Pons (tissue), 1 donor: ENCODE measurements at regions not wholly inside any gene's neighbourhood (a gene's known extent, or its start where the extent isn't known, plus 50 kb on each side); places are given as distances from the start of the nearest gene placed in this dataset.
A peak's percentile ranks its signal among the peaks of the same experiment; 100 is the strongest.

ENCODE experiments used
- DNase-seq: peaks from one replicate; pipeline ENCODE4 v3.0.0-alpha.2; 2016; ENCODE audit warnings: low spot score

GRCh38 chr2:8573942-8574195 is 108.0 kb upstream of the ID2 start:
- DNase-seq = no peak

GRCh38 chr2:8574196-8575037 is 107.4 kb upstream of the ID2 start:
- no peak for DNase-seq

- peak; percentile 37 for DNase-seq
Measured at GRCh38 chr2:8575038-8575833, 106.6 kb upstream of the ID2 start.

GRCh38 chr2:8575834-8576423 is 105.9 kb upstream of the ID2 start:
- DNase-seq = no peak

GRCh38 chr2:8576525-8577167 is 105.2 kb upstream of the ID2 start:
- DNase-seq = peak; percentile 56

GRCh38 chr2:8577573-8577972 is 104.3 kb upstream of the ID2 start:
- DNase-seq = no peak

- no peak for DNase-seq
Measured at GRCh38 chr2:8578335-8579244, 103.3 kb upstream of the ID2 start.

- no peak for DNase-seq
Measured at GRCh38 chr2:8579485-8580085, 102.3 kb upstream of the ID2 start.

GRCh38 chr2:8580316-8581233 is 101.3 kb upstream of the ID2 start:
- no peak for DNase-seq

- DNase-seq = no peak
Measured at GRCh38 chr2:8581234-8581561, 100.7 kb upstream of the ID2 start.

- DNase-seq = no peak
Measured at GRCh38 chr2:8581601-8582041, 100.2 kb upstream of the ID2 start.

GRCh38 chr2:8582191-8582590 is 99.7 kb upstream of the ID2 start:
- DNase-seq = no peak

GRCh38 chr2:8582651-8583399 is 99.0 kb upstream of the ID2 start:
- DNase-seq = no peak

- peak; percentile 80 for DNase-seq
Measured at GRCh38 chr2:8583400-8584173, 98.3 kb upstream of the ID2 start.

- DNase-seq = no peak
Measured at GRCh38 chr2:8584174-8585066, 97.4 kb upstream of the ID2 start.

GRCh38 chr2:8586457-8587051 is 95.3 kb upstream of the ID2 start:
- no peak for DNase-seq

- DNase-seq = no peak
Measured at GRCh38 chr2:8587251-8587791, 94.5 kb upstream of the ID2 start.
